CD4-positive, alpha-beta T cell treated with Interleukin-21 for 1 hour (primary cell): ENCODE measurements at regions not wholly inside any gene's neighbourhood (a gene's known extent, or its start where the extent isn't known, plus 50 kb on each side); places are given as distances from the start of the nearest gene placed in this dataset.

Experiments used
- DNase-seq: peaks from one replicate; pipeline ENCODE4 v3.0.0-alpha.2; 2020

DNA sequence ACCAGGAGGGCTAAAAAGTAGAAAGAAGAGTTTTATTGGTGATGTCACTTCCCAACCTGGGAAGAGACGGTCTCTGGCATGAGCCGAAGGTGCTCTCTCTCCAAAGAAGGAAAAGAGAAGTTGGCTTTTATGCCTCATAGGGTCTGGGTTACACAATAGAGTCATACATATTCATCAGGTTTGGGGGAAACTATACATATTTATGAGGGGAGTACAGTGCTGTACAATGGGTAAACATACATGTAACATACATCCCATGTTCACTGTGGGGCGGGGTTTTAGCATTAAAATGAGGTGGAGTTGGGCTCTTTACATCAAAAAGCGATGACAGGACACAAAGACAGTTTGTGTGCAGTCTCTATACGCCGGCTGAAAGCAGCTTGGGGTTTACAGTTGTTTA lies 701.7 kb downstream of the TYW1 start:
- DNase-seq = no peak

GRCh38 chr7:67705850-67706249 lies 709.2 kb downstream of the TYW1 start:
- DNase-seq = no peak

DNA sequence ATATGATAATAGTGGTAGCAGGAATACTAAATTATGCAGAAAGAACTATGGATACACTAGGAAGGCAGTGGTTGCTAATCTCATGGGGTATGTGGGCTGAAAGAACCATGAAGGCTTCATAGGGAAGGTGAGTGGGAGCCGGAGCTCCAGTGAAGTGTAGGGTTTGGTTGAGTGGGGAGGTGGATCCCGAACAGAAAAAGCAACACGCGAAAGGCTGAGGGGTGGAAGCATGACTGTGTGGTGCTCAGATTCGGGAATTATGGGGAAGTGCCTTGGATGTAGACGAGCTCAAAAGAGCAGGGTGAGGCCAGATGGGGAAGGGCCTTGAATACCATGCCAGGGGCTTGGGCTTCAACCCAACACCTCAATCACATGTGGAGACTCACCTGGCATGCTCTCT lies 715.1 kb downstream of the TYW1 start:
- no peak for DNase-seq

DNA sequence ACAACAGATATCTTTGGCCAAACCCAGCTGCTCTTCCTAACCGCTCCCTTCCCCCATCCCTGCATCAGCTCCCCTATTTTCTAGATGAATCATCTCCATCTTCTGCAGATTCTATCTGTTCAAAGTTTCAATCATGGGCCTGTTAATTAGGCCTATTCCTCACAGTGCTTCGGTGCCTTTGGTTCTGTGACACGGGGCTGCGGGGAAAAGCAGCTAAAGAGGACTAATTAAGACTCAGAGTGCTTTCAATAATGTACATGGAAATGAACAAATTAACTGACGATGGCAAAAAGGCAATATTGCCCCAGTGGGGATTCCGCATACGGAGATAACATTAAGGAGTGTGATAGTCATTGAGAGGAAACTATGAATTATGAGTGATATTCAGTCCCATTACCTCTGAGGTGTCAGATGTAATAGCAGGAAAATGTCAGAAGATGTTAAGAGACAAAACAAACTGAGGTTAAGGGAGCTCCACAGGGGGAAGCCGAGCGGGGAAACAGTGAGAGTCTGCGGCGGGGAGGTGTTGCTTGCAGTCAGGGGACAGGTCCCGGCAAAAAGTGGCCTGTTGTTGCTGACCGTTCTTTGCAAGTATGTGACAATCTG lies 716.9 kb downstream of the TYW1 start:
- no peak for DNase-seq

DNA sequence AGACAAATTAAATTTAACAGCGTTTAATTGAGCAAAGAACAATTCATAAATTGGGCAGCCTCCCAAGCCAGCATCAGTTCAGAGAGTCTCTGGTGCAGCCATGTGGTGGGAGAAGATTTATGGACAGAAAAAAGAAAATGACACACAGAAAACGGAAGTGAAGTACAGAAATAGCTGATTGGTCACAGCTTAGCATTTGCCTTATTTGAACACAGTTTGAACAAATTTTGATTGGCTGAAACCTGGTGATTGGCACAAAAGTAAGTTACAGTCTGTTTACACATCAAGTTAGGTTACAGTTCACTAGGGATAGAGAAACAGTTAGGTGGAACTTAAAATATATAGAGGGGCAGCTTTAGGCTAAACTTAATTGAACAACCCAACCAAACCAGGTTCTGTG lies 720.1 kb downstream of the TYW1 start:
- no peak for DNase-seq

DNA sequence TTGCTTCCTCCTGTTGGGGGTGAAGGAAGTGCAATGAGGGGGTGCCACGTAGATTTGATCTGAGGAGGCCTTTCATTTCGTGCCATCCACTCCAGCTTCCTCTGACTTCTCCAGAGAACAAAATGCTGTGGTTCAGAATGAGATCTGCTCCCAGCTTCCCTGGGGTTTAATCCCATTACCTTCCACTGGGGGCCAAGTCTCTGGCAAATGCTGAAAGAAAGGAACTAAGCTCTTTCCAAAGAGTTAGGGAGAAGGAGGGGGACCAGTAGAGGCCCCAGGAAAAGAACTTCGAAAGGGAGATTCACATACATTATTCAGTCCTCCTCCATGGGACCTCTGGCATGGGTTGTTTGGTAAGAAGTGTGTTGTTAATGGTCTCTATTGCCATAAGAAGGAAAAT lies 727.0 kb downstream of the TYW1 start:
- DNase-seq = no peak

DNA sequence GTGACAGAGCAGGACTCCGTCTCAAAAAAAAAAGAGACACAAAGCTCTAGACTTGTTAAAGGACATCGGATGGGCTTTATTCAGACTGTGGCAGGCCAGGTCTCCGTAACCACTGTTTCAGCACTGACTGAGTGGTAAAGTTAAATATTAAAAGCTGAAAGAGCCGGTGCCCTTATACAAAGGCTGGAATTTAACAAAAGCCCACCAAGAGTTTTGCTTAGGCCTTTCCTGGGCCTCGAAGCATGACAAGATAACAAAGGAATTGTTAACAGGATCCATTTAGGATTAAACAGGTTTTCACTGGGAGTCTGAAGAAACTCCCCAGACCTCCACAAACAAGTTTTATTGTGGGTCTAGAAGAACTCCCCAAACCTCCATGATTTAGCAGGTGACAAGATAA lies 727.8 kb downstream of the TYW1 start:
- no peak for DNase-seq

DNA sequence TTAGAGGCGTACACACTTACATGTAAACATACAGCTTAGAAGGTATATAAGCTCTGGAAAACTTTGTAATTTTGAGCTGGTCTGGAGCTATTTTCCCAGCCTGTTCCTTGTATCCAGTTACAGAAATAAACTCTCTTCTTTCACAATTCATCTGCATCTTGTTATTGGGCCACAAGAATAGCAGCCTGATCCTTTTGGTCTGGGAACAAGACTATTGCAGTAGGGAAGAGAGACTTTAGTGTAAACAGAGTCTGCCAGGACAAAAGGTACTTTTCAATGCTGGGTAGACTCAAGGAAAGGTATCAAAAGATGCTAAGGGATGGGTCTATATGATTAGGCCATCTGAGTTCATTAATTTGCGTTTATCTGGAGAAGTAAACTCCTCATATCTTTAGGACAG lies 728.3 kb downstream of the TYW1 start:
- DNase-seq = no peak

DNA sequence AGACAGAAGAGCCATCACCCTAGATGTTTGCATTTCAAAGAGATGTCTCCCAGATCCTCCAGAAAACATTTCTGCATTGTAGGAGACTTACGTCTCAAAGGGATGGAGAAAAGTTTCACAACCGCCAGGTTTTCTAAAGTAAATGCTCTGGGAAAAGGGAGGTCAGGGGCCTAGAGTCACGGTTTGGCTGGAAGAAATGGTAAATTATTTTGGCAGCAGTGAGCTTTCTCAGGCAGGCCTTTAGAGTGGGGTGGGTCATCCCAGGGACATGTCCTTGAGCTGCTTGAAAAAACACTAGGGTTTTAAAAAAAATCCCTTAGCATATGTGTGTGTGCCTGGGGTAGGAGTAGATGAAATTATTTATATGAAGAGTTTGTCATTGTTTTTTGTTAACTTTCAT lies 728.8 kb downstream of the TYW1 start:
- no peak for DNase-seq

DNA sequence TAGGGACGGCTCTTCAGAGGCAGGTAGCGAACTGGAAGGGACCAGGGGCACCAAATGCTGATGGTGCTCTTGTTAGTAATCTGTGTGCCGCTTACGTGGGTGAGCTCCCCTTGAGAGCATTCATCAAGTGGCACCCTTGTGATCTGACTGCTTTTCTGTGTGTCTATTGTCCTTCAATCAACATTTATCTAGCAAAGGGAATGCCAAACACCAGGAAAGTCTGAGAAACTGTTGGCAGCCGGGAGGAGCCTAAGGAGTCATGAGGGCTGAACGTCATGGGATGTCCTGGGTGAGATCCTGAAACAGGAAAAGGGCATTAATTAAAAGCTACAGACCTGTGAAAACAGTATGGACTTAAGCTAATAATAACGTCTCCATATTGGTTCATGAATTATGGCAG lies 733.1 kb downstream of the TYW1 start:
- no peak for DNase-seq

- no peak for DNase-seq
Observed at GRCh38 chr7:67731704-67732103, 735.1 kb downstream of the TYW1 start.

- no peak for DNase-seq
Observed at GRCh38 chr7:67732898-67733297, 736.3 kb downstream of the TYW1 start.

DNA sequence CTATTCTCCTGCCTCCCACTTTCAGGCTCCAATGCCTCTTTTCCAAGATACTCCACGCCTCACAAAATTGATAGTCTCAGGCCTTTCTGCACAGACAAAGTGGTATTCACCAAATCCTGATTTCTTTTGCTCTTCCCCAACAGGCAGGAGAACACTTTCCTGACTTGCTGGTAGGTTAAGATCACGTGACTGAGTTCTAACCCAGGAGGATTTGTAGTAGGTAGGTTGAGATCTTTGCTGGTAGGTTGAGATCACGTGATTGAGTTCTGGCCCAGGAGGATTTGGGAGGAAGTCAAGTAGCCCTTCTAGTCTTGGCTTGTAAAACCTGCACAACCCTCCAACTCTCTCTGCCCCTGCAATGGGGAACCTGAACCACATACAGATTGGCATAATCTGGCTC lies 741.5 kb downstream of the TYW1 start:
- no peak for DNase-seq

GRCh38 chr7:67738958-67739357 lies 742.3 kb downstream of the TYW1 start:
- DNase-seq = no peak

DNA sequence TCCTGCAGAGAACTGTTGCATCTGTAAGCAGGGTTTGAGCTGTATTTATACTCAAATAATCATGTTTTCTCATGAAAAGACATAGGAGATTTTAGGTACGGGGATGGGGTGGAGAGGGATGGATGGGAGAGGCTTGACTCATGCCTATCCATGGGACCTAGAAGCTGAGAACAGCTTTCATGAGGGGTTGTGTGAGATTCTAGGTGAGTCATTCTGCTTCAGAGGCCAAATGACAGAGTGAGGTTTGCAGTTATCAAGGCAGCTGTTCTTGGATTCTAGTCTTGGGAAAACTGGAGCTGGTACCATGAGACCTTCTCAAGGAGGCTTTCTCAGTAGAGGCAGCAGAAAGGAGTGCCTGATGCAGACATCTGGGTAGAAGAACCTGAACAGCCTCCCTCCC lies 746.9 kb downstream of the TYW1 start:
- no peak for DNase-seq

GRCh38 chr7:67752227-67752626 lies 755.6 kb downstream of the TYW1 start:
- no peak for DNase-seq

DNA sequence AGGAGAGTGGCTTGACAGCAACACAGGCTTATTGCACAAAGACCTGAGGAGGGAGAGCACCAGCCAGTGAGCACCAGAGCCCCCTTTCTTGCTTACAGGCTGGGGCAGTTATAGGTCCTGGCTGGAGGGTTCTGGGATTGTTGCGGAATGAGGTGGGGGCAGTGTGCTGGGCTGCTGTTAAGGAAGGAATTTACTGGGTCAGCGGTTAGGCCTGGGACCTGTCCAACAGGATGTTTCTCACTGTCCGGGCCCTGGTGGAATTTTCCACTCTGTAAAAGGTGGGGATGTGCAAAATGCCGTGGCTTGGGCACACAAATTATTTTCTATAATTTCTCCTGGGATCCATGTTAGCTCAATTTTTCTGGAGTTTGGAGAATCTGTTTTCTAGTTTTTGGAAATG lies 757.3 kb downstream of the TYW1 start:
- DNase-seq = no peak

DNA sequence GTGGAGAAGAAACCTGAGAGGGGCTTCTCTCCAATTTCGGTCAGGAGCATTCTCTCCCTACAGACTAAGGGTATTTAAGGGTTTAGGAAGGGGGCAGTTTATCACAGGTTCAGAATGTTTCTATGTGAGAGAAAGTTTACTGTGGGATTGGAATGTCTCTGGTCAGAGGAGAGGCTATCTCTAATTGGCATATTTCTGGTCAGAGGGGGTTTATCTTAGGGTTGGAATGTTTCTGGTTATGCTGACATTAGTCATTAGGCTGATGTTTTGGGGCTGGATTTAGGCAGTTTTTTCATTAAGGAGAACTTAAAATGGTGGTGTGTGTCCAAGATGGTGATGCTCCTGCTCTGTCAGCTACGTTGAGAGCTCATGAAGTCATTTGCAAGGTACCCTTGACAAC lies 758.0 kb downstream of the TYW1 start:
- no peak for DNase-seq

DNA sequence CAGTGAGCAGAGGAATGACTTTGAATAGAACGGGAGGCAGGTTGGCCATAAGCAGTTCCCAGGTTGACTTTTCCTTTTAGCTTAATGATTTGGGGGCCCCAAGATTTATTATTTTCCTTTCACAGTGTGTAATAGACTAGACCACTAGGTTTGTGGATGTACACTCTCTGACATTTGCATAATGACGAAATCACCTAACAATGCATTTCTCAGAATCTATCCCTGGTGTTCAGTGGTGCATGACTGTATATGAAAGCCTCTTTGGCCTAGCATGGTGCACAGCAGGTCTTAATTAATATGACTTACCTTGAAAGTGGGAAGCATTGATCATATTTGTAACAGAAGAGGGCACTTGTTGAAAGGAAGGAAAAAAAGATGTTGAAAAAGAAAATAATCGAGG lies 761.9 kb downstream of the TYW1 start:
- DNase-seq = no peak

DNA sequence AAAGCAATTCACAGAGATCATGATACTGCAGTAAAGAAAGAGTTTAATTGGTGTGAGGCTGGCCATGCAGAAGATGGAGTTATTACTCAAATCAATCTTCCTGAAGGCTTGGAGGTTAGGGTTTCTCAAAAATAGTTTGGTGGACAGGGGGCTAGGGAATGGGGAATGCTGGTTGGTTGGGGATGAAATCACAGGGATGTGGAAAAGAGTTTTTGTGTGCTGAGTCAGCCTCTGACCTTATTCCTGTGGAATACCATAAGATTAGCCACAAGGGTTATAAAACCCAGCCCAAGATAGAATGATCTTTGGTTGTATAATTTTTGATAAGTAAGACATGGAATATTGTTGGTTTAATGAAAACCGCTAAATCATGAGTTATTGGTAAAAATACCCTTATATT lies 764.3 kb downstream of the TYW1 start:
- no peak for DNase-seq

GRCh38 chr7:67762516-67762915 lies 765.9 kb downstream of the TYW1 start:
- DNase-seq = no peak

DNA sequence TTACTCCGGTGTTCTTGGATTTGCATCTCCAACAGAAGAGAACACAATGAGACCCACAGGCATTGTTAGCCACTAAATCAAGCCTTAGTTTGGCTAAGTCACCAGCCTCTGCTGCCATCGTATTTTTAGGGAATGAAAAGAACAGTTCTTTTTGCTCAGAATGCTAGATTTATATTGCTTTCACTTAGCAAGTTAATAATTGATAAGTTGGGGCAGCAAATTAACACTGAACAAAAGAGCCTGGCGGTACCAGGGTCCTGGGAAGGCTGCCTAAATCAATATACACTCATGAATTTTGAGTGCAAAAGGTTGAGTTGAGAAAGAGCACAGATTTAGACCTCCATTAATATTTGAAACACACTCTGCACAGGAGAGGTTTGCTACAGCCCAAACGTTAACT lies 767.7 kb downstream of the TYW1 start:
- no peak for DNase-seq

- DNase-seq = no peak
Observed at GRCh38 chr7:67765481-67766175, 769.0 kb downstream of the TYW1 start.

GRCh38 chr7:67766906-67767410 lies 770.3 kb downstream of the TYW1 start:
- DNase-seq = no peak
